IMR-90 (cell line): ENCODE measurements at regions not wholly inside any gene's neighbourhood (a gene's known extent, or its start where the extent isn't known, plus 50 kb on each side); places are given as distances from the start of the nearest gene placed in this dataset.

ENCODE experiments used
- ATAC-seq: fragments of 200-7000 bp; cut with Tn5 transposase; 2 replicates; pipeline ENCODE4 v1.9.1; 2020; ENCODE audit warnings: low read depth, mild to moderate bottlenecking, moderate library complexity
- BruUV-seq: library from RNA; stranded (reverse); fragments of 400-500 nt; replicated peaks from 2 replicates; lab custom pipeline; 2021; lab: Mats Ljungman, UMichigan
- CTCF ChIA-PET: fragments of 300-600 bp; formaldehyde crosslinking; extraction: SDS; loops from one replicate; lab custom pipeline; 2021; ENCODE audit warnings: antibody characterized with exemption; lab: Yijun Ruan, JAX
- POLR2A ChIA-PET: fragments of 300-600 bp; sonication (Branson Sonifier 250); formaldehyde crosslinking; loops from one replicate; lab custom pipeline; 2022; ENCODE audit warnings: antibody characterized with exemption; ENCODE audit not compliant: unreplicated experiment; lab: Charles Lee
- DNase-seq: peaks from one replicate; pipeline ENCODE4 v3.0.0; 2013
- H2AFZ ChIP-seq: replicated peaks from 2 replicates; pipeline ENCODE3; 2013; ENCODE audit warnings: low read length, mild to moderate bottlenecking; ENCODE audit not compliant: poor library complexity
- H2AK5ac ChIP-seq: 2 replicates; pipeline ENCODE4 v1.6.1; 2013; ENCODE audit warnings: low read depth, low read length, inconsistent platforms
- H2AK9ac ChIP-seq: replicated peaks from 2 replicates; pipeline ENCODE3; 2013; ENCODE audit warnings: mild to moderate bottlenecking, low read depth, low read length, moderate library complexity; ENCODE audit not compliant: poor library complexity
- H2BK120ac ChIP-seq: 2 replicates; pipeline ENCODE4 v1.6.1; 2013; ENCODE audit warnings: low read depth, low read length, inconsistent platforms
- H2BK15ac ChIP-seq: 3 replicates; pipeline ENCODE4 v1.6.1; 2013; ENCODE audit warnings: low read depth, low read length, inconsistent platforms
- H2BK20ac ChIP-seq: 2 replicates; pipeline ENCODE4 v1.6.1; 2013; ENCODE audit warnings: low read depth, mild to moderate bottlenecking, inconsistent platforms, low read length, moderate library complexity
- H2BK5ac ChIP-seq: 2 replicates; pipeline ENCODE4 v1.6.1; 2013; ENCODE audit warnings: mild to moderate bottlenecking, low read depth, low read length, inconsistent platforms; ENCODE audit not compliant: poor library complexity, severe bottlenecking
- H3K14ac ChIP-seq: replicated peaks from 2 replicates; pipeline ENCODE4 v1.6.1; 2013; ENCODE audit warnings: low read depth, low read length, inconsistent platforms
- H3K18ac ChIP-seq: 2 replicates; pipeline ENCODE4 v1.6.1; 2013; ENCODE audit warnings: low read depth, low read length, control low read depth
- H3K23ac ChIP-seq: 2 replicates; pipeline ENCODE4 v1.6.1; 2013; ENCODE audit warnings: low read depth, low read length, inconsistent platforms
- H3K27ac ChIP-seq: 2 replicates; pipeline ENCODE4 v1.5.1; 2013; ENCODE audit warnings: mild to moderate bottlenecking, control low read depth, low read length; ENCODE audit not compliant: insufficient read depth
- H3K27me3 ChIP-seq: 2 replicates; pipeline ENCODE4 v1.6.1; 2013; ENCODE audit warnings: low read length; ENCODE audit not compliant: control insufficient read depth, insufficient read depth
- H3K36me3 ChIP-seq: 2 replicates; pipeline ENCODE4 v1.6.1; 2013; ENCODE audit warnings: low read length, mixed read lengths; ENCODE audit not compliant: control insufficient read depth, insufficient read depth
- H3K4ac ChIP-seq: 2 replicates; pipeline ENCODE4 v1.6.1; 2013; ENCODE audit warnings: low read depth, low read length, inconsistent platforms
- H3K4me1 ChIP-seq: 2 replicates; pipeline ENCODE4 v1.6.1; 2013; ENCODE audit warnings: low read length, mixed read lengths; ENCODE audit not compliant: control insufficient read depth, insufficient read depth
- H3K4me2 ChIP-seq: 2 replicates; pipeline ENCODE4 v1.6.1; 2013; ENCODE audit warnings: low read depth, mild to moderate bottlenecking, control low read depth, low read length, moderate library complexity
- H3K4me3 ChIP-seq: 2 replicates; pipeline ENCODE4 v1.5.1; 2013; ENCODE audit warnings: low read depth, mild to moderate bottlenecking, control low read depth, low read length, moderate library complexity; ENCODE audit not compliant: insufficient read depth
- H3K56ac ChIP-seq: 2 replicates; pipeline ENCODE4 v1.6.1; 2013; ENCODE audit warnings: low read length, inconsistent platforms; ENCODE audit not compliant: insufficient read depth; ENCODE audit errors: extremely low read depth
- H3K79me1 ChIP-seq, 2 experiments: 2 replicates each; pipeline ENCODE4 v1.6.1; 2013; ENCODE audit warnings: low read length in 2 of 2, inconsistent platforms in 1 of 2, low read depth in 1 of 2
- H3K9ac ChIP-seq: 2 replicates; pipeline ENCODE4 v1.6.1; 2013; ENCODE audit warnings: low read depth, low read length, control low read depth
- H3K9me1 ChIP-seq: 2 replicates; pipeline ENCODE4 v1.6.1; 2013; ENCODE audit warnings: low read length, inconsistent platforms; ENCODE audit not compliant: insufficient read depth
- H3K9me3 ChIP-seq: 2 replicates; pipeline ENCODE4 v1.6.1; 2013; ENCODE audit warnings: low read length; ENCODE audit not compliant: control insufficient read depth, insufficient read depth
- H4K20me1 ChIP-seq: 2 replicates; pipeline ENCODE4 v1.6.1; 2013; ENCODE audit warnings: low read length, inconsistent platforms; ENCODE audit not compliant: insufficient read depth
- H4K5ac ChIP-seq: 2 replicates; pipeline ENCODE4 v1.6.1; 2013; ENCODE audit warnings: mild to moderate bottlenecking, low read depth, low read length, control low read depth
- H4K8ac ChIP-seq, 2 experiments: 2 replicates each; pipeline ENCODE4 v1.6.1; 2013; ENCODE audit warnings: low read depth in 2 of 2, low read length in 2 of 2, control low read depth in 1 of 2, inconsistent platforms in 1 of 2
- H4K91ac ChIP-seq: 2 replicates; pipeline ENCODE4 v1.6.1; 2013; ENCODE audit warnings: low read depth, low read length, inconsistent platforms; ENCODE audit not compliant: insufficient read depth
- CHD1 ChIP-seq: IDR thresholded peaks from 2 replicates; pipeline ENCODE4 v1.6.1; 2012; ENCODE audit warnings: low read depth, low read length, improper control_type of control experiment
- ELK1 ChIP-seq: fragments of 150-350 bp; IDR thresholded peaks from 2 replicates; pipeline ENCODE4 v1.6.1; 2016; ENCODE audit warnings: low read depth, mild to moderate bottlenecking, low read length, moderate library complexity, borderline replicate concordance
- FOS ChIP-seq: fragments of 150-350 bp; IDR thresholded peaks from 2 replicates; pipeline ENCODE4 v1.6.1; 2016; ENCODE audit warnings: low read depth, low read length
- MAFK ChIP-seq: IDR thresholded peaks from 2 replicates; pipeline ENCODE4 v1.6.1; 2012; ENCODE audit warnings: low read depth, low read length, improper control_type of control experiment
- MAZ ChIP-seq: IDR thresholded peaks from 2 replicates; pipeline ENCODE4 v1.6.1; 2012; ENCODE audit warnings: low read depth, mild to moderate bottlenecking, low read length, improper control_type of control experiment, moderate library complexity, borderline replicate concordance
- MXI1 ChIP-seq: IDR thresholded peaks from 2 replicates; pipeline ENCODE4 v1.6.1; 2012; ENCODE audit warnings: low read depth, mild to moderate bottlenecking, low read length, moderate library complexity, borderline replicate concordance
- NFE2L2 ChIP-seq: fragments of 150-350 bp; IDR thresholded peaks from 2 replicates; pipeline ENCODE4 v1.6.1; 2016; ENCODE audit warnings: low read depth, mild to moderate bottlenecking, low read length
- POLR2A ChIP-seq: IDR thresholded peaks from 2 replicates; pipeline ENCODE4 v1.6.1; 2012; ENCODE audit warnings: mild to moderate bottlenecking, low read depth, low read length
- RAD21 ChIP-seq: IDR thresholded peaks from 2 replicates; pipeline ENCODE4 v1.6.1; 2012; ENCODE audit warnings: low read length, improper control_type of control experiment
- RCOR1 ChIP-seq: IDR thresholded peaks from 2 replicates; pipeline ENCODE4 v1.6.1; 2012; ENCODE audit warnings: mild to moderate bottlenecking, low read length, improper control_type of control experiment; ENCODE audit not compliant: insufficient replicate concordance
- RFX5 ChIP-seq: IDR thresholded peaks from 2 replicates; pipeline ENCODE4 v1.8.0; 2012; ENCODE audit warnings: low read depth, mild to moderate bottlenecking, low read length, moderate library complexity
- SMC3 ChIP-seq: fragments of 150-350 bp; IDR thresholded peaks from 2 replicates; pipeline ENCODE4 v1.6.1; 2016; ENCODE audit warnings: low read depth, mild to moderate bottlenecking, antibody characterized with exemption, low read length, moderate library complexity
- WGBS, 2 experiments: methylation state at CpG; one replicate each; pipeline versions ENCODE4 v1.1.5 to v1.1.7; 2013; ENCODE audit warnings: missing lambda C conversion rate in 2 of 2; ENCODE audit not compliant: insufficient read length in 1 of 2; ENCODE audit errors: extremely low coverage in 2 of 2; 5-methylcytosine and 5-hydroxymethylcytosine counted together
- dilution Hi-C: fragments of 300-500 bp; cut with HindIII; formaldehyde crosslinking; loops from one replicate; pipeline ENCODE4 v1.14.3; 2018; ENCODE audit warnings: low sequenced_read_pairs; ENCODE audit not compliant: unreplicated experiment
- in situ Hi-C: fragments of 300-500 bp; cut with MboI; formaldehyde crosslinking; loops from 3 replicates; pipeline ENCODE4 v1.14.3; 2019; ENCODE audit warnings: low sequenced_read_pairs, inconsistent platforms, mixed read lengths
- intact Hi-C: fragments of 100-400 bp; cut with micrococcal nuclease; formaldehyde crosslinking; loops from 2 replicates; pipeline ENCODE4 v1.10.0; 2022
- TF ChIP-seq, protein P1 (sequence below): fragments of 150-350 bp; IDR thresholded peaks from 2 replicates; pipeline ENCODE4 v1.6.1; 2017; ENCODE audit warnings: mild to moderate bottlenecking, antibody characterized with exemption, low read length, low read depth

DNA sequence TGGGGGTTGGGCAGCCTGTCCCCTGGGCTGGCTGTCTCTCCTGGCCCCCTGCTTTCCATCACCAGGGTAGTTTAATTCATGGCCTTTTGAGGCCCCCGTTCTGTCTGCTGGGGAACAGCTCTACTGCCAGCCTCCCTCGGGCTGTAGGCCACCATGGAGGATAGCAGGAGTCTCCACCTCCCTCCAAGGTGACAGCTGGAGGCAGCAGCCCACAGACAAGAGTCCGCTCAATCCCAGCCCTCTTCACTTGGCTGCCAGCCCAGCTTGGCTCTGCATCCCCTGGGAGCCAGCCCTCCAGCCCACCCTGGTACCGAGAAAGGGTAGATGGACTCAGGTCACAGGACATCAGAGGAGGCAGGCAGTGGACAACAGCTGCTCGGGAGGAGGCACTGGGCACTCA is 194.6 kb upstream of the SDK2 start:
- no peak overlapping the region for H2AK5ac ChIP-seq
- ChIA-PET CTCF (no interaction called here), POLR2A (no interaction called here)
- H4K20me1 ChIP-seq: no peaks in the 10 kb centered on the region
- H3K4ac ChIP-seq: no peak overlapping the region
- DNase-seq (no peak), ATAC-seq (no peak)
- H3K23ac ChIP-seq: no peak overlapping the region
- H2BK120ac ChIP-seq: no peak overlapping the region
- H4K5ac ChIP-seq: no peak overlapping the region
- no peak overlapping the region for H4K8ac ChIP-seq
- H3K9ac ChIP-seq: no peak overlapping the region
- no peak overlapping the region for H3K18ac ChIP-seq
- no peaks in the 10 kb centered on the region for H3K4me1 ChIP-seq
- intact Hi-C loops: no loop called here
- H3K56ac ChIP-seq: no peak overlapping the region
- H2AFZ ChIP-seq: no peak overlapping the region
- in situ Hi-C loops: no loop called here
- no peaks in the 10 kb centered on the region for H3K27me3 ChIP-seq
- no peak for TF ChIP-seq ELK1
- TF ChIP-seq, protein P1, sequence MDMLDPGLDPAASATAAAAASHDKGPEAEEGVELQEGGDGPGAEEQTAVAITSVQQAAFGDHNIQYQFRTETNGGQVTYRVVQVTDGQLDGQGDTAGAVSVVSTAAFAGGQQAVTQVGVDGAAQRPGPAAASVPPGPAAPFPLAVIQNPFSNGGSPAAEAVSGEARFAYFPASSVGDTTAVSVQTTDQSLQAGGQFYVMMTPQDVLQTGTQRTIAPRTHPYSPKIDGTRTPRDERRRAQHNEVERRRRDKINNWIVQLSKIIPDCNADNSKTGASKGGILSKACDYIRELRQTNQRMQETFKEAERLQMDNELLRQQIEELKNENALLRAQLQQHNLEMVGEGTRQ: no peak
- TF ChIP-seq MAFK: no peak
- TF ChIP-seq RAD21: no peak
- TF ChIP-seq RFX5: no peak
- TF ChIP-seq FOS: no peak
- no peak for TF ChIP-seq CHD1
- TF ChIP-seq RCOR1: no peak
- TF ChIP-seq POLR2A: no peak
- TF ChIP-seq MXI1: no peak
- TF ChIP-seq NFE2L2: no peak
- no peak for TF ChIP-seq MAZ
- TF ChIP-seq SMC3: no peak
- H3K79me1 ChIP-seq: no peaks in the 10 kb centered on the region
- no peak overlapping the region for H2BK15ac ChIP-seq
- H3K4me3 ChIP-seq: no peak overlapping the region
- H3K4me2 ChIP-seq: no peak overlapping the region
- no peaks in the 10 kb centered on the region for H3K9me1 ChIP-seq
- BruUV-seq: no TSS peak
- H4K91ac ChIP-seq: no peak overlapping the region
- H3K27ac ChIP-seq: no peak overlapping the region
- H2BK20ac ChIP-seq: no peak overlapping the region
- peaks cover 44% of the 10 kb centered on the region for H3K9me3 ChIP-seq
- H2BK5ac ChIP-seq: no peak overlapping the region
- no peak overlapping the region for H3K14ac ChIP-seq
- 17% methylated on average over 1 of the region's 5 CpGs; no CpG with 5 or more reads in 1 of the 2 experiments for WGBS, 2 experiments
- dilution Hi-C loops: no loop called here
- no peaks in the 10 kb centered on the region for H3K36me3 ChIP-seq
- no peak overlapping the region for H2AK9ac ChIP-seq
